ENCODE measurements at regions not wholly inside any gene's neighbourhood (a gene's known extent, or its start where the extent isn't known, plus 50 kb on each side); places are given as distances from the start of the nearest gene placed in this dataset.
A peak's percentile ranks its signal among the peaks of the same experiment; 100 is the strongest.

- DNase-seq (ENCODE audit: low read depth): no peak
Measured at GRCh38 chr4:54495091-54495490, 162.7 kb upstream of the KIT start.

- DNase-seq (ENCODE audit: low read depth): no peak
Measured at GRCh38 chr4:54495641-54496040, 162.1 kb upstream of the KIT start.

GRCh38 chr4:54496412-54496811 lies 161.3 kb upstream of the KIT start:
- no peak for DNase-seq (ENCODE audit: low read depth)

- no peak for DNase-seq (ENCODE audit: low read depth)
Measured at GRCh38 chr4:54497947-54498346, 159.8 kb upstream of the KIT start.

GRCh38 chr4:54498661-54499111 lies 159.1 kb upstream of the KIT start:
- peak; percentile 97 for DNase-seq (ENCODE audit: low read depth)

GRCh38 chr4:54499308-54500074 lies 158.3 kb upstream of the KIT start:
- peak; percentile 71 for DNase-seq (ENCODE audit: low read depth)

GRCh38 chr4:54505362-54505761 lies 152.4 kb upstream of the KIT start:
- DNase-seq (ENCODE audit: low read depth): no peak

GRCh38 chr4:54505996-54506395 lies 151.8 kb upstream of the KIT start:
- DNase-seq (ENCODE audit: low read depth): no peak

- DNase-seq (ENCODE audit: low read depth): no peak
Measured at GRCh38 chr4:54509057-54509456, 148.7 kb upstream of the KIT start.

DNA sequence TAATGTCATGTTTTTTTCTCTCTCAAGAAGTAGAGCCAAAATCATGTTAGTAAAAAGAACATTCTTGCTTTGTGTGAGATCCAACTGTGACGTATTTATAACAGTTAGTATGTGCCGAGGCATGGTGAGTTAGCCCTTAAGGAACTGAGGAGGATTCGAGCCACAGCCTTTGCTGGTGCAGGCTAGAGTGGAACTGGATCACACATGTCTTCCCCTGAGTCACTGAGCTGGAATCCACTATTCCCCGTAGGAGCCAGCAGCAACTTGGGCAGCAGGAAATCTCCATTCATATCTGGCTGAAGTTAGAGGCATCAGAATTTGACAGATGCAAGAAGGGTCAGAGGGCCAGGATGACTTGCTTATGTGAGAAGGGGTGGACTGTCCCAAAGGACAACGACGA lies 144.6 kb upstream of the KIT start:
- peak; percentile 82 for DNase-seq (ENCODE audit: low read depth)

- no peak for DNase-seq (ENCODE audit: low read depth)
Measured at GRCh38 chr4:54513741-54514140, 144.0 kb upstream of the KIT start.

DNA sequence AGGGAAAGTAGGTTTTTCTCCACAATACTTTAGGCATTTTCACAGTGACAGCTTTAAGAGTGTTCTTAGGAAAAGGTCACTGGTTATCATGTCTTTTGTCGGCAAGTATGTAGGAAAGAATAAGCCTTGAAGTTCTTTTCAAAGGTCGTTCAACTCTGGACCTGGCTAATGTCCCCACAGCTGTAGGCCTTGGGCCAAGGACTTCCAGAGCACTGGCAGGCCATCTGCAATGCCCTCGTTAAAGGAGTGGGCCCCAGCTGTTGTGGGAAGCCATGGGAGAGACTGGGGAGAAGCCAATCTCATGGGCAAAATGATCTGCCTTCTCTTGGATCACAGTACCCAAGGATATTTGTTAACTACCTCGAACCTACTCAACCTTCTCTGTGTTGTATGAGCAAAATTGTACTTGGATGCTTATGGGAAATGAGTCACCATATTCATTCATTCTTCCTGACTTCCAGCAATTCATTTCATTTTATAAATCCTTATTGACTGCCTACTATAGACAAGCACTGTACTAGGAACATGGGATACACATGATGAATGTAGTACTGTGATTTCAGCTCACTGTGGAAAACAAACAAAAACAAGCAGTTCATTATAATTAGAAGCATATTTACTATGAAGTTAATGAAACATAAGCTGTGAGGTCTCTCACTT lies 141.1 kb upstream of the KIT start:
- DNase-seq (ENCODE audit: low read depth): no peak

DNA sequence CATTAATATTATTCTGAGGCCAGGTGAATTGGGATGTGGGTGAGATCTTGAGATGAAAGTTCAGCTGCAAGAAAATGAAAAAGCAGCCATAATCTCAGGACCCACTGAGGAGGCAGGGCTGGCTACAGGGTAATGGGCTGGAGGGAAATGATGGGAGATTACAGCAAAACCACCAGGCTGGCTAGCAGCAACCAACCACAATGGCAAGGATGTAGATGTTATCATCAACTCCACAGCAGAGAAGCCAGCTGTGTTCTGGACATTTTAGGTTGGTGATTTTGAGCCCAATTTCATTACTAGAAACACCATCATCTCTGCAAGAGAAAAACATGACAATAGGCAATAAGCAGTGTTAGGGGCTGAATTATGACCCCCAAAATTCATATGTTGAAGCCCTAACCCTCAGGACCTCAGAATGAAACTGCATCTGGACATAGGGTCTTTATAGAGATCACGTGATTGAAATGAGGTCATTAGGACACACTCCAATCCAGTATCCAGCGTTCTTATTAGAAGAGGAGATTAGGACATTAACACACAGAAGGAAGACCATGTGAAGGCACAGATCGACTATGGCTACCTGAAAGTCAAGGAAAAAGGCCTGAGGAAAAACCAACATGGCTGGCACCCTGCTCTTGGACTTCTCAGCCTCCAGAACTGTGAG lies 139.8 kb upstream of the KIT start:
- no peak for DNase-seq (ENCODE audit: low read depth)

DNA sequence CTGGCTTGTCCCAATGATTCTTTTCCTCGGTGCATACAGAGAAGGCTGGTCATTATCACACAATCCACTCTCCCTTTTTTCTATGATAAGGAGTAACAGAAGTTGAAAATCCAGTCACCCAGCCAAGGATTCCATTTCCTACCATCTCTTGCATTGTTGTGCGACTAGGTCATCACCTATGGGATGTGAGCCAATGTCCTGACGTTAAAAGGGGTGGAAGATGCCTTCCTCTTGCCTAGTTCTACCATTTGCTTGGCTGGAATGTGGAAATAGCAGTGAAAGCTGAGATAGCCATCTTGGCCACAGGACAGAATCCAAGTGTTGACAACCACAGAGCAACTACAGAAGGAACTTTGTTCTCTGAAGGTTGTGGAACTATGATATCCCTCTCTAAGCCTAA lies 132.2 kb upstream of the KIT start:
- peak; percentile 99 for DNase-seq (ENCODE audit: low read depth)

DNA sequence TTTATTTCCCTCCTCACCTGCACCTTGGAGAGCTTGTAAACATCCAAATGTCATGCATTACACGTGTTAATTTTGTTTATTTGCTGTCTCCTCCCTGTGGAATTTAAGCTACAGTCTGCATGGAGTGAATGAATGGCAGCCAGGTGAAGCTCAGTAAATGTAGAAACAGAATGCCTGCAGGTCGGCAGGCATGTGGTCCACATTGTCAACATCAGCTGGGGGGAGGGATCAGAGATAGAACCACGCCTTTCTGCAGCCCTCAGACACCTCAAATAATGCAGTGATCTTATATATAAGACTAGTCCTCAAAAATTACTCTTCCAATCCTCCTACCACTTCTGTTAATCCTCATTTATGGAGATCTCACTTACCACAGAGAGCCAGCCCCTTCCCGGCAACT lies 131.2 kb upstream of the KIT start:
- DNase-seq (ENCODE audit: low read depth): no peak

DNA sequence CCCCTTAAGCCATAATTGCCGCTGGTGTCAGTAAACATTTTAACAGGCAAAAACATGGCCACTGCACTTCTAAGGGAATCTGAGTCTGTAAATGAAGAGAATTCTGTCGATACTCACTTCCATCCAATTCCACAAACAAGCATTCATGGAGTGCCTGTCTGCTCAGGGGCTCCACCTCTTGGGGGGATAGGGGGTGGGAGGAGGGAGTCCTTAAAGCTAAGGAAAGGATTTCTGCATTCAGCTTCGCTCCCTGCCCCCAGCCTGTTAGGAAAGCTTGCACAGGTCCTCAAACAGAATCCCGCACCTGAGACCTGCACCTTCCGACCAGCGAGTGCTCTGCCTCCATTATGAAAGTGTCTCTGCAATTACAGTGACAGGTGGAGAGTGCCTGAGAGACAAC lies 130.2 kb upstream of the KIT start:
- no peak for DNase-seq (ENCODE audit: low read depth)

DNA sequence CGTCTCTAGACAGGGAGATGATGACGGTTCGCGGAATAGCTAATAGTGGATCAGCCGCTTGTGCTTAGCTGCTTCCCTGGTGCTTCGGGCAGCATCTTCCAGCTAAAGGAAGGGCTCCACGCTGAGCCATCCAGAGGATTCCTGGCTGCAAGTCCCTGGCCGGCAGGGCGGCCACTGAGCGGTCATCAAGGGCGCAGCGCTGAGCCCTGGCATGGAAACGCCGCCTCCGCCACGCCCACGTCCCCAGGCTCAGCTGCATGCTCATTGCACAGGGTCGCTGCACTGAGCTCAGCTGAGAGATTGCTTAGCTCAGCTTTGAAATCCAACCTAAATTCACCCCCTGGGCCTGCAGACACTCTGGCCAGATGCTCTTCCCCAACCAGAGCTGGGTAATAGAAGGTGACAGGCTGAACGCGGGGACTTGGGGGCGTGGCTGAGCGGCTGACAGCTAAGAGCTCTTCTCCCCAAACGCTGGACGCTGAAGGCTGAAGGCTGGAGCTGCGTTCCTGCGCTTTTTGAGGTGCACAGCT lies 118.2 kb upstream of the KIT start:
- DNase-seq (ENCODE audit: low read depth): no peak

DNA sequence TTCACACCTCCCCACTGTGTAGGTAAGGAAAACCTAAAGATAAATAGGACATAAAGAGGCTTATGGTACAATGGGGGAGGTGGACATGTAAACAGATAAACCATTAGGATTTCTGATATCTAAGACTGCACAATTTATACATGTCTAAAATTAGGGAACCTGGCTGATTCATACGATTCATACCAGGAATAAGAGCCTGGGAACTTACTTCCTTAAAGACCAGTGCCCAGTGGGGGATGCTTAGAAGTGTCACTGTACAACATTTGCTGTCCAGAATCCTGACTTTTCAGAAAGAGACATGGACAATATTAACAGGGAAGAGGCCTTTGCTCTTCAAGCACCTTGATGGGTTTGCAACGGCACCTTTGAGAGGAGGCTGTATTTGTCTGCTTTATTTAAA lies 116.8 kb upstream of the KIT start:
- DNase-seq (ENCODE audit: low read depth): no peak

GRCh38 chr4:54541426-54542118 lies 116.2 kb upstream of the KIT start:
- DNase-seq (ENCODE audit: low read depth): peak; percentile 69

GRCh38 chr4:54542119-54542438 lies 115.7 kb upstream of the KIT start:
- DNase-seq (ENCODE audit: low read depth): no peak

DNA sequence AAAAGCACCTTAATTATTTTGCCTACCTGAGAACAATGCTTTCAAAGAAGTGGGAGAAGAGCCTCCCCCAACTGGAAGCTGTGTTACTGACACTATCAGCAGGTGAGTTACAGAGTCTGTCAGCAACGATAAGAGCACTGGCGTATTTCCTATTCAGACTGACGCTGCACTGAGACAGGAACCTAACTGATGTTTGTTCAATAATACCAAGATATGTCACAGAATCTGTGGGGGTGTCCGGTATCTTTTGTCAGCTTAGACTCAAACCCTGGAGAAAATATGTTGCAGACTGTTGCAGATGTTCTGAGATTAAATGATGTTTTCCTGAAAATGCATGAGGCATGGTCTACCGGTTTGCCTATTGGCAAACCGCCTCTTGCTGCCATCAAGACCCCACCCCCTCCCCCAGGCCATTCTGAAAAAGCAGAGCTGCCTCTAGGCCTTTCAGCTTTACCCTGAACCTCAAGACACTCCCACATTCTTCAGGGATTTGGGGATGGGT lies 115.2 kb upstream of the KIT start:
- DNase-seq (ENCODE audit: low read depth): peak; percentile 33

DNA sequence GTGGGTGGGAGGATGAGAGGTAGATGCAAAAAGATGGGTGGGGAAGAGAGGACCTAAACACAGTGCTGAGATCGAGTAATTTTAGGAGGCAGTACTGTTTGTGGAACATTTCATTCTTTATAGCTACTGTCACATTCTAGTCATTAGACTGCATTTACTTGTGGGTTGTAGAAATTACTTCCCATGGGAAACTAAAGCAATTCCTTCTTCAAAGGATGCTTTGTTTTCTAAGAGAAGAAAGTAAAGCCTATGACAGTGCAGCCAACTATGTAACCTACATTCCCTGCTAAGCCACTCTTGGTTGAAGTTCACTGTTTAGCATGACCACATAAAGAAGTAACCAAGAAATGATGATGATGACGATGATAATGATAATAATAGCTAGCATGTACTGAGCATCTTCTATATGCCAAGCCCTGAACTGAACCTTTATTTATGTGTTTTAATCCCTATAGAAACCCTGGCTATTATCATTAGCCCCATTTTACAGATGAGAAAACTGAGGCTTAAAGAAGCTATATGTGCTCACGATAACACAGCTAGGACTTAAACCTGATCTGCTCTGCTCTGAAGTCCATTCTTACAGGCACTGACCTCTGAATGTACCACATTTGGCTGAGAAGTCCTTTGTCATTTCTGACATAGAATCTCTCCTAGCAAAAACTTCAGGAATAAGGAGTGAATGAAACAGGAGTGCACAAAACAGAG lies 114.5 kb upstream of the KIT start:
- peak; percentile 87 for DNase-seq (ENCODE audit: low read depth)
